ENCODE measurements at regions not wholly inside any gene's neighbourhood (a gene's known extent, or its start where the extent isn't known, plus 50 kb on each side); places are given as distances from the start of the nearest gene placed in this dataset.

- H3K4me2 ChIP-seq (ENCODE audit: insufficient read depth in 1 of 2, low read depth in 2 of 2, low read length in 2 of 2) = no peak overlapping the region
- H3K4me3 ChIP-seq (ENCODE audit: extremely low read depth in 1 of 4, insufficient read depth in 2 of 4, low read depth in 3 of 4, low read length in 4 of 4) = no peak overlapping the region
- H4K20me1 ChIP-seq (replicated peaks in 1 of 2; ENCODE audit: control insufficient read depth in 1 of 2, insufficient read depth in 2 of 2, low read length in 2 of 2) = no peaks in the 10 kb centered on the region
- no peak for DNase-seq (ENCODE audit: low read depth in 1 of 2, low spot score in 2 of 2)
- H3K9me3 ChIP-seq (ENCODE audit: insufficient read depth in 2 of 2, low read depth in 1 of 2, low read length in 1 of 2) = no peaks in the 10 kb centered on the region
- H3K79me1 ChIP-seq (ENCODE audit: low read depth, low read length) = no peaks in the 10 kb centered on the region
- H4K91ac ChIP-seq (replicated peaks; ENCODE audit: insufficient read length, low read length) = no peak overlapping the region
- no peak overlapping the region for H3K18ac ChIP-seq (ENCODE audit: extremely low read depth, low read length)
- H3K4me1 ChIP-seq (replicated peaks in 1 of 4; ENCODE audit: control insufficient read depth in 3 of 4, insufficient read depth in 4 of 4, low read length in 3 of 4) = no peaks in the 10 kb centered on the region
- no peaks in the 10 kb centered on the region for H3K23me2 ChIP-seq (ENCODE audit: low read depth, low read length)
- H2BK20ac ChIP-seq (ENCODE audit: low read length) = no peak overlapping the region
- no peaks in the 10 kb centered on the region for H3K79me2 ChIP-seq (ENCODE audit: control insufficient read depth in 1 of 2, insufficient read depth in 2 of 2, low read length in 2 of 2)
- H2BK5ac ChIP-seq (ENCODE audit: low read depth, low read length) = no peak overlapping the region
- no peak overlapping the region for H3K23ac ChIP-seq (ENCODE audit: insufficient read length)
- no peak overlapping the region for H3K56ac ChIP-seq (replicated peaks; ENCODE audit: insufficient read length, low read depth, low read length)
- TF ChIP-seq NANOG (IDR thresholded peaks at IDR 0.05; ENCODE audit: insufficient read depth, low read depth, low read length, poor library complexity, severe bottlenecking) = no peak
- no peak for TF ChIP-seq TEAD4 (IDR thresholded peaks at IDR 0.05; ENCODE audit: low read depth, low read length)
- TF ChIP-seq, protein P1, sequence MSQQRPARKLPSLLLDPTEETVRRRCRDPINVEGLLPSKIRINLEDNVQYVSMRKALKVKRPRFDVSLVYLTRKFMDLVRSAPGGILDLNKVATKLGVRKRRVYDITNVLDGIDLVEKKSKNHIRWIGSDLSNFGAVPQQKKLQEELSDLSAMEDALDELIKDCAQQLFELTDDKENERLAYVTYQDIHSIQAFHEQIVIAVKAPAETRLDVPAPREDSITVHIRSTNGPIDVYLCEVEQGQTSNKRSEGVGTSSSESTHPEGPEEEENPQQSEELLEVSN (IDR thresholded peaks at IDR 0.05) = no peak
- TF ChIP-seq SP1 (IDR thresholded peaks at IDR 0.05; ENCODE audit: low read depth, low read length) = no peak
- TF ChIP-seq RBBP5 (IDR thresholded peaks at IDR 0.05; ENCODE audit: borderline replicate concordance, low read depth, low read length) = no peak
- CTCF ChIA-PET (ENCODE audit: partially characterized antibody) = interaction anchor here (0.6 to 0.9 kb wide), 2 partner anchors 34 to 257 kb away, joined by 3 read pairs; no protein-coding TSS in a partner anchor
- H2BK120ac ChIP-seq (replicated peaks; ENCODE audit: low read depth, low read length) = no peak overlapping the region
- H3K4ac ChIP-seq (replicated peaks; ENCODE audit: insufficient read length, low read depth, low read length) = no peak overlapping the region
- no peak overlapping the region for H2BK15ac ChIP-seq (ENCODE audit: low read length)
- H2AK5ac ChIP-seq (ENCODE audit: low read depth, low read length) = no peak overlapping the region
- H3K14ac ChIP-seq (ENCODE audit: insufficient read length) = no peak overlapping the region
- H3K9ac ChIP-seq (replicated peaks in 1 of 4; ENCODE audit: extremely low read depth in 1 of 4, low read depth in 3 of 4, low read length in 3 of 4) = no peak overlapping the region
- no peak for FAIRE-seq
- no peaks in the 10 kb centered on the region for H3K27me3 ChIP-seq (replicated peaks in 1 of 4; ENCODE audit: control insufficient read depth in 3 of 4, extremely low read depth in 1 of 4, insufficient read depth in 3 of 4, low read length in 3 of 4)
- no peak overlapping the region for H4K5ac ChIP-seq (ENCODE audit: insufficient read length, low read depth, low read length)
- H2BK12ac ChIP-seq (ENCODE audit: low read depth, low read length) = no peak overlapping the region
- H3K36me3 ChIP-seq (ENCODE audit: control insufficient read depth in 2 of 4, insufficient read depth in 4 of 4, low read length in 3 of 4) = no peaks in the 10 kb centered on the region
- H2AFZ ChIP-seq (ENCODE audit: low read length) = no peak overlapping the region
- POLR2A ChIA-PET (ENCODE audit: partially characterized antibody) = no interaction called here
- 82% methylated on average over 5 of the region's 5 CpGs; no CpG with 5 or more reads in 1 of the 2 experiments for WGBS, 2 experiments (ENCODE audit: extremely low coverage in 1 of 2, insufficient coverage in 1 of 2, insufficient read length in 1 of 2, insufficient replicate concordance in 2 of 2, low coverage in 1 of 2, low lambda C conversion rate in 2 of 2, missing lambda C conversion rate in 1 of 2)
- no peak overlapping the region for H3K27ac ChIP-seq (ENCODE audit: low read depth, low read length)
- no peak overlapping the region for H4K8ac ChIP-seq (ENCODE audit: extremely low read depth, insufficient read depth, low read length)
Observed at GRCh38 chr13:30026909-30027308, 176.5 kb upstream of the UBL3 start.
